Right atrium auricular region (tissue), 2 donors: ENCODE measurements at regions not wholly inside any gene's neighbourhood (a gene's known extent, or its start where the extent isn't known, plus 50 kb on each side); places are given as distances from the start of the nearest gene placed in this dataset.

Source experiments
- DNase-seq: peaks from one replicate; pipeline ENCODE4 v3.0.0-alpha.2; 2019; ENCODE audit warnings: low spot score
- H3K27ac ChIP-seq, 2 donors: fragments of 200-600 bp; sonication (generic); 1 replicate in 1 of 2; 2 replicates in 1 of 2; pipeline ENCODE4 v1.5.1; 2016 to 2019
- H3K27me3 ChIP-seq, 2 donors: fragments of 200-600 bp; sonication (generic); one replicate each; pipeline versions ENCODE4 v1.5.1 to v1.6.0; 2017 to 2019
- H3K36me3 ChIP-seq: fragments of 200-600 bp; sonication (generic); one replicate; pipeline ENCODE4 v1.5.1; 2016
- H3K4me1 ChIP-seq, 2 donors: fragments of 200-600 bp; sonication (generic); one replicate each; pipeline versions ENCODE4 v1.5.1 to v1.6.0; 2017 to 2019
- H3K4me3 ChIP-seq, 2 donors: fragments of 200-600 bp; sonication (generic); 1 replicate in 1 of 2; 2 replicates in 1 of 2; pipeline ENCODE4 v1.5.1; 2017 to 2019; ENCODE audit warnings: mild to moderate bottlenecking in 1 of 2, moderate library complexity in 1 of 2
- H3K9me3 ChIP-seq, 2 donors: fragments of 200-600 bp; sonication (generic); one replicate each; pipeline ENCODE4 v1.5.1; 2019
- CTCF ChIP-seq, 2 donors: fragments of 200-600 bp; sonication (generic); IDR thresholded peaks; one replicate each; pipeline ENCODE4 v1.5.1; 2019; ENCODE audit warnings: antibody characterized with exemption in 2 of 2

- Histone ChIP-seq H3K4me3 (no peak overlapping the region), H3K27ac (no peak overlapping the region), H3K4me1 (peaks cover 0 to 3% of the 10 kb centered on the region in 2 donors), H3K36me3 (no peaks in the 10 kb centered on the region), H3K9me3 (no peaks in the 10 kb centered on the region), H3K27me3 (no peaks in the 10 kb centered on the region)
- TF ChIP-seq CTCF (IDR thresholded peaks at IDR 0.05): no peak
- no peak for DNase-seq
Observed at GRCh38 chr4:128376303-128376702, 88.7 kb upstream of the PGRMC2 start.

GRCh38 chr4:128373628-128374027 is 86.0 kb upstream of the PGRMC2 start:
- Histone ChIP-seq H3K9me3 (no peaks in the 10 kb centered on the region), H3K27me3 (no peaks in the 10 kb centered on the region), H3K27ac (no peak overlapping the region), H3K4me3 (no peak overlapping the region), H3K36me3 (no peaks in the 10 kb centered on the region), H3K4me1 (peaks cover 0 to 12% of the 10 kb centered on the region in 2 donors)
- DNase-seq: no peak
- TF ChIP-seq CTCF (IDR thresholded peaks at IDR 0.05): no peak

- no peak overlapping the region for H3K4me3 ChIP-seq
- no peak for DNase-seq
- H3K36me3 ChIP-seq: no peaks in the 10 kb centered on the region
- H3K9me3 ChIP-seq: no peaks in the 10 kb centered on the region
- H3K27me3 ChIP-seq: no peaks in the 10 kb centered on the region
- H3K4me1 ChIP-seq: peaks cover 0 to 12% of the 10 kb centered on the region in 2 donors
- no peak for TF ChIP-seq CTCF (IDR thresholded peaks at IDR 0.05)
- H3K27ac ChIP-seq: peak overlapping the region in 1 of 2 donors; percentile 52
Observed at GRCh38 chr4:128371876-128372275, 84.3 kb upstream of the PGRMC2 start.

- Histone ChIP-seq H3K9me3 (no peaks in the 10 kb centered on the region), H3K27ac (peak overlapping the region in 1 of 2 donors; percentile 52), H3K36me3 (no peaks in the 10 kb centered on the region), H3K27me3 (no peaks in the 10 kb centered on the region), H3K4me1 (peaks cover 0 to 12% of the 10 kb centered on the region in 2 donors), H3K4me3 (no peak overlapping the region)
- no peak for TF ChIP-seq CTCF (IDR thresholded peaks at IDR 0.05)
- no peak for DNase-seq
Observed at GRCh38 chr4:128371001-128371777, 83.6 kb upstream of the PGRMC2 start.

GRCh38 chr4:128366212-128366611 is 78.6 kb upstream of the PGRMC2 start:
- no peak for DNase-seq
- H3K36me3 ChIP-seq: no peaks in the 10 kb centered on the region
- no peak for TF ChIP-seq CTCF (IDR thresholded peaks at IDR 0.05)
- H3K27ac ChIP-seq: no peak overlapping the region
- no peak overlapping the region for H3K4me3 ChIP-seq
- no peaks in the 10 kb centered on the region for H3K9me3 ChIP-seq
- peaks cover 0 to 8% of the 10 kb centered on the region in 2 donors for H3K4me1 ChIP-seq
- no peaks in the 10 kb centered on the region for H3K27me3 ChIP-seq

GRCh38 chr4:128364565-128364964 is 77.0 kb upstream of the PGRMC2 start:
- H3K27ac ChIP-seq: no peak overlapping the region
- no peaks in the 10 kb centered on the region for H3K36me3 ChIP-seq
- no peaks in the 10 kb centered on the region for H3K27me3 ChIP-seq

More at GRCh38 chr4:128364565-128364964, 77.0 kb upstream of the PGRMC2 start:
- DNase-seq: no peak
- no peaks in the 10 kb centered on the region for H3K9me3 ChIP-seq
- H3K4me3 ChIP-seq: no peak overlapping the region
- TF ChIP-seq CTCF (IDR thresholded peaks at IDR 0.05): no peak
- H3K4me1 ChIP-seq: no peaks in the 10 kb centered on the region
